Breast epithelium (tissue), 3 donors: ENCODE measurements at regions not wholly inside any gene's neighbourhood (a gene's known extent, or its start where the extent isn't known, plus 50 kb on each side); places are given as distances from the start of the nearest gene placed in this dataset.

Experiments used
- CTCF ChIP-seq, 3 donors: fragments of 450-650 bp; IDR thresholded peaks; one replicate each; pipeline ENCODE4 v1.5.1; 2016 to 2017; ENCODE audit warnings: antibody characterized with exemption in 3 of 3, mild to moderate bottlenecking in 3 of 3, moderate library complexity in 3 of 3
- POLR2A ChIP-seq: fragments of 450-650 bp; IDR thresholded peaks from one replicate; pipeline ENCODE4 v1.6.1; 2016; ENCODE audit warnings: antibody characterized with exemption, mild to moderate bottlenecking, moderate library complexity
- POLR2AphosphoS5 ChIP-seq, 3 donors: sonication (generic); formaldehyde crosslinking; IDR thresholded peaks; one replicate each; pipeline ENCODE4 v1.6.1; 2017; ENCODE audit warnings: antibody characterized with exemption in 3 of 3

- no peak for TF ChIP-seq CTCF (IDR thresholded peaks at IDR 0.05)
- no peak for TF ChIP-seq POLR2AphosphoS5 (IDR thresholded peaks at IDR 0.05)
- no peak for TF ChIP-seq POLR2A
Observed at GRCh38 chr18:76195601-76196000, 299.4 kb downstream of the ZNF516 start.
